ENCODE measurements at regions not wholly inside any gene's neighbourhood (a gene's known extent, or its start where the extent isn't known, plus 50 kb on each side); places are given as distances from the start of the nearest gene placed in this dataset.

DNA sequence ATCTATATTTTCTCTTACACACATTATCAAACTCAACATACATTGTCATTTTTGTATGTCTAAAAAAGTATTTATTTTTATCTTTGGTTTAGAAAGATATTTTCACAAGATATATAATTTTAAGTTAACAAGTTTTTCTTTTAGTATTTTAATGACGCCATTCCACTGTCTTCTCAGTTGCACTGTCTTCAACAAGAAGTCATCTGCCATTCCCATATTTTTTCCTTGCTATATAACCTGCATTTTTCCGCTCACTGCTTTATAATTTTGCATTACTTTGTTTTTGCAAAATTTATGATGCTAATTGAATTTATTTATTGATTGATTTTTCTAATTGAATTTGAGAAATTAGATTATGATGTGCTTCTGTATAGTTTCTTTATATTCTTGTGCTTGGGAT lies 357.8 kb upstream of the RNF32 start:
- H3K27me3 ChIP-seq (ENCODE audit: low read depth): no peaks in the 10 kb centered on the region
- intact Hi-C loops (cut with DNase I): no loop called here
- TF ChIP-seq, protein P1, sequence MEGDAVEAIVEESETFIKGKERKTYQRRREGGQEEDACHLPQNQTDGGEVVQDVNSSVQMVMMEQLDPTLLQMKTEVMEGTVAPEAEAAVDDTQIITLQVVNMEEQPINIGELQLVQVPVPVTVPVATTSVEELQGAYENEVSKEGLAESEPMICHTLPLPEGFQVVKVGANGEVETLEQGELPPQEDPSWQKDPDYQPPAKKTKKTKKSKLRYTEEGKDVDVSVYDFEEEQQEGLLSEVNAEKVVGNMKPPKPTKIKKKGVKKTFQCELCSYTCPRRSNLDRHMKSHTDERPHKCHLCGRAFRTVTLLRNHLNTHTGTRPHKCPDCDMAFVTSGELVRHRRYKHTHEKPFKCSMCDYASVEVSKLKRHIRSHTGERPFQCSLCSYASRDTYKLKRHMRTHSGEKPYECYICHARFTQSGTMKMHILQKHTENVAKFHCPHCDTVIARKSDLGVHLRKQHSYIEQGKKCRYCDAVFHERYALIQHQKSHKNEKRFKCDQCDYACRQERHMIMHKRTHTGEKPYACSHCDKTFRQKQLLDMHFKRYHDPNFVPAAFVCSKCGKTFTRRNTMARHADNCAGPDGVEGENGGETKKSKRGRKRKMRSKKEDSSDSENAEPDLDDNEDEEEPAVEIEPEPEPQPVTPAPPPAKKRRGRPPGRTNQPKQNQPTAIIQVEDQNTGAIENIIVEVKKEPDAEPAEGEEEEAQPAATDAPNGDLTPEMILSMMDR (IDR thresholded peaks at IDR 0.05): no peak
- DNase-seq (no peak), ATAC-seq (no peak)
- no peaks in the 10 kb centered on the region for H3K9me3 ChIP-seq
- H3K36me3 ChIP-seq: no peaks in the 10 kb centered on the region
- no peaks in the 10 kb centered on the region for H3K4me1 ChIP-seq
- H3K4me3 ChIP-seq: no peak overlapping the region
- H3K27ac ChIP-seq: no peak overlapping the region

DNA sequence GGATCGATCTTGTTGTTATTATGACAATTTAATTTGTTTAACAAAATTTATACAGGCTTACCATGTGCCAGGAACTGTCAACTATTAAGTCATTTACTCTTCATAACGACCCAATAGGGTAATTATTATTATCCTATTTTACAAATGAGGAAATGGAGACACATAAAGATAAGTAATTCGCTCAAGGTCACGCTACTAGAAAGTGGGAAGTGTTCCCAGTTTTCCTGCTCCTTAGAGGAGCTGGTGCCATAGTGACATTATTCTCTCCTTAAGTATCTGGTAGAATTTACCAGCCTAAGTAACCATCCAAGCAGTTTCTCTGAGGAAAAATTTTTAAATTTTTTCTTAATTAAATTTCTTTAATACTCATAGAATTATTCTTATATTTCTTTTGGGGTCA lies 360.9 kb upstream of the RNF32 start:
- DNase-seq (no peak), ATAC-seq (no peak)
- Histone ChIP-seq H3K36me3 (no peaks in the 10 kb centered on the region), H3K27ac (no peak overlapping the region), H3K4me1 (no peaks in the 10 kb centered on the region), H3K9me3 (no peaks in the 10 kb centered on the region), H3K4me3 (no peak overlapping the region), H3K27me3 (ENCODE audit: low read depth) (no peaks in the 10 kb centered on the region)
- intact Hi-C loops (cut with DNase I): no loop called here
- TF ChIP-seq, protein P1 (IDR thresholded peaks at IDR 0.05): no peak

DNA sequence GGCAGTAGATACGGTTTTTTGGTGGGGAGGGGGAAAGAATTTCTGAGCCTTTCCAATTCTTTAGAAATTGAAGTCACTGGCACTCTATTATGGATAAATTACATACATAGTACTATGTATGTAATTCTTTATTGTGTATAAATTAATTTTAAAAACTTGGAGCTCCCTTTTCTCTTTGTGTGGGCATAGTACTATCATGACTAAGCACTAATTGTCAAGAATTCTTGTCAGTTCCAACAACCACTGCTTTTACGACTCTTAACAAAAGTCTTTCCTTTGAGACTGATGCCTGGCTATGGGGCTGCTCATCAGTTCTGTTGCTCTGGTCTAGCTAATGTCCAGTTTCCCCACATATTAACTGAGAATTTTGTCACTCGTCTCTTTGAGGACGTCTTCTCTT lies 365.3 kb upstream of the RNF32 start:
- intact Hi-C loops (cut with DNase I): no loop called here
- no peak for ATAC-seq
- H3K9me3 ChIP-seq: no peaks in the 10 kb centered on the region
- TF ChIP-seq, protein P1 (IDR thresholded peaks at IDR 0.05): no peak
- H3K27ac ChIP-seq: no peak overlapping the region
- no peaks in the 10 kb centered on the region for H3K36me3 ChIP-seq
- H3K4me1 ChIP-seq: no peaks in the 10 kb centered on the region
- no peak for DNase-seq
- H3K27me3 ChIP-seq (ENCODE audit: low read depth): no peaks in the 10 kb centered on the region
- no peak overlapping the region for H3K4me3 ChIP-seq

DNA sequence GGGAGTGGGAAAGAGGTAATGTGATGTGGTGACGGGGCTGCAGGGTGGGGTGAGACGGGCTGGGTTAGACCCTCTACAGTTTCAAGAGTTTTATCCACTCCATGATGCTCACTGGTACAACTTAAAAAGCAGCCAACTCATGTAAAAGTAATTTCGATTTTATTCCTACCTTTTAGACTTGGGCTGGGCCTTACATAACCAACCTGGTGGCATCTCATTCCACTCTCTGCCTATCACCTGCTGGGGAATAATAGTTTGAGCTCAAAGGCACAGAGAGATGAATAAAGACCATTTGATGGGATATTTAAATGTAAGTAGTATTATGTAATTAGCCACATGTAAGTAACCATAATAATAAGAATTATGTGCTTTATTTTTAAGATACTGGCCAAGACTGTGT lies 366.0 kb upstream of the RNF32 start:
- no peak overlapping the region for H3K27ac ChIP-seq
- no peaks in the 10 kb centered on the region for H3K36me3 ChIP-seq
- H3K9me3 ChIP-seq: no peaks in the 10 kb centered on the region
- intact Hi-C loops (cut with DNase I): no loop called here
- DNase-seq (no peak), ATAC-seq (no peak)
- H3K27me3 ChIP-seq (ENCODE audit: low read depth): no peaks in the 10 kb centered on the region
- no peaks in the 10 kb centered on the region for H3K4me1 ChIP-seq
- H3K4me3 ChIP-seq: no peak overlapping the region
- TF ChIP-seq, protein P1 (IDR thresholded peaks at IDR 0.05): no peak

DNA sequence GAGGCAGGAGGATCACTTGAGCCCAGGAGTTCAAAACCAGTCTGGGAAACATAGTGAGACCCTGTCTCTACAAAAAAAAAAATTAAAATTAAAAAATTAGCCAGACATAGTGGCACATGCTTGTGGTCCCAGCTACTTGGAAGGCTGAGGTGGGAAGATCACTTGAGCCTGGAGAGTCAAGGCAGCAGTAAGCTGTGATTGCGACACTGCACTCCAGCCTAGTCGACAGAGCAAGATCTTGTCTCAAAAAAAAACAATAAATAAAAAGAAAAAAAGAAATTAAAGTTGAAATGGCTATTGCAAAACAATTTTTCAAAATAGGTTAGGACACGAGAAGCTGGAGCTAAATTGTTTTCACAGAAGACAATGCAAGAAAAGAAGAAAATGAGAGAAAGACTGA lies 379.0 kb upstream of the RNF32 start:
- no peak for ATAC-seq
- intact Hi-C loops (cut with DNase I): no loop called here
- no peak overlapping the region for H3K4me3 ChIP-seq
- no peak for DNase-seq
- H3K36me3 ChIP-seq: no peaks in the 10 kb centered on the region
- no peaks in the 10 kb centered on the region for H3K27me3 ChIP-seq (ENCODE audit: low read depth)
- no peaks in the 10 kb centered on the region for H3K4me1 ChIP-seq
- no peak overlapping the region for H3K27ac ChIP-seq
- TF ChIP-seq, protein P1 (IDR thresholded peaks at IDR 0.05): no peak
- no peaks in the 10 kb centered on the region for H3K9me3 ChIP-seq

DNA sequence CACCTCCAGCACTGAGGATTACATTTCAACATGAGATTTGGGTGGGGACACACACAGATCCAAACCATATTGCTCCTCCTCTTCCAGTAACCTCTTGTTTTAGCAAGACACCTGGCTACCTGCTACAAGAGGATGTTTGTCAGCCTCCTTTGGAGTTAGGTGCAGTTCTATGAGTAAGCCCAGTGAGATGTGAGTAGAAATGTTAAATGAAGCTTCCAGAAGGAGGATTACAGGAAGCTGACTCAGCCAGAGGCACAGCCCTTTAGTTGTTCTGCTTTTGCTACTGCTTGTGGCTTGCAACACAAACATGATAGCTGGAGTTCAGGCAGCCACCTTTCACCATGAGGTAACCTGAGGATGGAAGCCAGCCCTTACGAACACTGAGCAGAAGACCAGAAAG lies 382.7 kb upstream of the RNF32 start:
- Histone ChIP-seq H3K27me3 (ENCODE audit: low read depth) (no peaks in the 10 kb centered on the region), H3K4me1 (no peaks in the 10 kb centered on the region), H3K4me3 (no peak overlapping the region), H3K36me3 (no peaks in the 10 kb centered on the region), H3K27ac (no peak overlapping the region), H3K9me3 (no peaks in the 10 kb centered on the region)
- TF ChIP-seq, protein P1 (IDR thresholded peaks at IDR 0.05): no peak
- intact Hi-C loops (cut with DNase I): no loop called here
- ATAC-seq (no peak), DNase-seq (no peak)

Data from lower lobe of right lung (tissue), 2 donors.